Sigmoid colon (tissue), 4 donors: ENCODE measurements at regions not wholly inside any gene's neighbourhood (a gene's known extent, or its start where the extent isn't known, plus 50 kb on each side); places are given as distances from the start of the nearest gene placed in this dataset.

Experiments used
- POLR2AphosphoS5 ChIP-seq, 4 donors: sonication (generic); formaldehyde crosslinking; IDR thresholded peaks; one replicate each; pipeline ENCODE4 v1.6.1; 2017; ENCODE audit warnings: antibody characterized with exemption in 4 of 4
- TF ChIP-seq, protein P1 (sequence below), 4 experiments: fragments of 450-650 bp in 3 of 4; fragments of 200-600 bp in 1 of 4; IDR thresholded peaks; one replicate each; pipeline ENCODE4 v1.5.1; 2016 to 2019; ENCODE audit warnings: antibody characterized with exemption in 4 of 4, mild to moderate bottlenecking in 3 of 4, moderate library complexity in 2 of 4

DNA sequence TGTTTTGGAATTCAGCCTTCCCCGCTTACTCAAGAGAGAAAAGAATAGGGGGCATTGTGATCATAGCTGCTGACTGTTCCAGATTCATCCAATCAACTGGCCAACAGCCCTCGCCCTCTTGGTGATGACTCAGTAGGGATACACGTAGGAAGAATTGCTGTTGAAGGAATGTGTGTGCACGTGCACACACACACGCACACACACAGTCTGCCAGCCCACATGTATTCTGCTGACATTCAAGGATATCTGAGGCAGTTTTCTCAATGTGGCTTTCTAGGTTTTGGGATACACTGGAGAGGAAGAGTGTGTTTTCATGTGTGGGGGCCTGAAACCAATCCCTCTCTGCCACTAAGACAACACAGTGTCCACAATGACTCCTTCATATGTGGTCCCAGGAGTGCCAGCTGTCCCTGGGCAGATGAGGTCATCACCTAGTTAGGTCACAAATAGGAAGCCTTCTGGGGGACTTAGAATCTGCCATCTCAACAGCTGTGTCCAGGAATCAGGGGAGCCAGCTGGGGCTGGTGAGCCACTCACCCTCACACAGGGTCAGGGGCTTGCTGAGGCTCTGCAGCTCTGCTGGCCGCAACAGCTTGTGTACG lies 352.6 kb downstream of the SS18 start:
- TF ChIP-seq, protein P1, sequence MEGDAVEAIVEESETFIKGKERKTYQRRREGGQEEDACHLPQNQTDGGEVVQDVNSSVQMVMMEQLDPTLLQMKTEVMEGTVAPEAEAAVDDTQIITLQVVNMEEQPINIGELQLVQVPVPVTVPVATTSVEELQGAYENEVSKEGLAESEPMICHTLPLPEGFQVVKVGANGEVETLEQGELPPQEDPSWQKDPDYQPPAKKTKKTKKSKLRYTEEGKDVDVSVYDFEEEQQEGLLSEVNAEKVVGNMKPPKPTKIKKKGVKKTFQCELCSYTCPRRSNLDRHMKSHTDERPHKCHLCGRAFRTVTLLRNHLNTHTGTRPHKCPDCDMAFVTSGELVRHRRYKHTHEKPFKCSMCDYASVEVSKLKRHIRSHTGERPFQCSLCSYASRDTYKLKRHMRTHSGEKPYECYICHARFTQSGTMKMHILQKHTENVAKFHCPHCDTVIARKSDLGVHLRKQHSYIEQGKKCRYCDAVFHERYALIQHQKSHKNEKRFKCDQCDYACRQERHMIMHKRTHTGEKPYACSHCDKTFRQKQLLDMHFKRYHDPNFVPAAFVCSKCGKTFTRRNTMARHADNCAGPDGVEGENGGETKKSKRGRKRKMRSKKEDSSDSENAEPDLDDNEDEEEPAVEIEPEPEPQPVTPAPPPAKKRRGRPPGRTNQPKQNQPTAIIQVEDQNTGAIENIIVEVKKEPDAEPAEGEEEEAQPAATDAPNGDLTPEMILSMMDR (IDR thresholded peaks at IDR 0.05), result no peak
- TF ChIP-seq POLR2AphosphoS5 (IDR thresholded peaks at IDR 0.05), result no peak
